ENCODE measurements at regions not wholly inside any gene's neighbourhood (a gene's known extent, or its start where the extent isn't known, plus 50 kb on each side); places are given as distances from the start of the nearest gene placed in this dataset.

DNA sequence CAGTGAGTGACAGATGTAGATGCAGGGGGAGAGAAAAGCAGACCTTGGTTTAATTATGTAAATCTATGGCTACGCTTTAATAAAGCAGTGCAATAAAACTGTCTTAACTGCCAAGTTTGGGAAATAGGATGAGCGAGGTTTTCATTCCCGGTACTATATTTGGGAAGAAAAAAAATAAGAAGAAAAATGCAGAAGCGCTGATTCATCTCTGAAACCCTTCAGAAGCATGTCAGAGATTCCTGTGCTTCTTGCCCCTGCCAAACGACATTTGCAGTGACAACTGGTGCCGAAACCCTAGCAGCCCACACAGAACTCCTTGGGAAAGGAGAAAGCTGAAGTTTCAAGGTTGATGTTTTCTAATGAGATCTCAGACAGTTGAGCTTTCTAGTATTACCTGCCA is 380.7 kb downstream of the REEP3 start:
- no peak for DNase-seq
- 57 to 62% methylated on average over 6 of the region's 6 CpGs for WGBS, 2 donors
- Histone ChIP-seq H3K36me3 (no peaks in the 10 kb centered on the region), H3K27ac (no peak overlapping the region), H3K9me3 (no peaks in the 10 kb centered on the region), H3K4me1 (no peaks in the 10 kb centered on the region), H3K27me3 (no peaks in the 10 kb centered on the region), H3K4me3 (no peak overlapping the region)
- intact Hi-C loops (cut with DNase I) = no loop called here
- no peak for TF ChIP-seq POLR2A (IDR thresholded peaks at IDR 0.05)
- TF ChIP-seq, protein P1, sequence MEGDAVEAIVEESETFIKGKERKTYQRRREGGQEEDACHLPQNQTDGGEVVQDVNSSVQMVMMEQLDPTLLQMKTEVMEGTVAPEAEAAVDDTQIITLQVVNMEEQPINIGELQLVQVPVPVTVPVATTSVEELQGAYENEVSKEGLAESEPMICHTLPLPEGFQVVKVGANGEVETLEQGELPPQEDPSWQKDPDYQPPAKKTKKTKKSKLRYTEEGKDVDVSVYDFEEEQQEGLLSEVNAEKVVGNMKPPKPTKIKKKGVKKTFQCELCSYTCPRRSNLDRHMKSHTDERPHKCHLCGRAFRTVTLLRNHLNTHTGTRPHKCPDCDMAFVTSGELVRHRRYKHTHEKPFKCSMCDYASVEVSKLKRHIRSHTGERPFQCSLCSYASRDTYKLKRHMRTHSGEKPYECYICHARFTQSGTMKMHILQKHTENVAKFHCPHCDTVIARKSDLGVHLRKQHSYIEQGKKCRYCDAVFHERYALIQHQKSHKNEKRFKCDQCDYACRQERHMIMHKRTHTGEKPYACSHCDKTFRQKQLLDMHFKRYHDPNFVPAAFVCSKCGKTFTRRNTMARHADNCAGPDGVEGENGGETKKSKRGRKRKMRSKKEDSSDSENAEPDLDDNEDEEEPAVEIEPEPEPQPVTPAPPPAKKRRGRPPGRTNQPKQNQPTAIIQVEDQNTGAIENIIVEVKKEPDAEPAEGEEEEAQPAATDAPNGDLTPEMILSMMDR (IDR thresholded peaks at IDR 0.05) = no peak

DNA sequence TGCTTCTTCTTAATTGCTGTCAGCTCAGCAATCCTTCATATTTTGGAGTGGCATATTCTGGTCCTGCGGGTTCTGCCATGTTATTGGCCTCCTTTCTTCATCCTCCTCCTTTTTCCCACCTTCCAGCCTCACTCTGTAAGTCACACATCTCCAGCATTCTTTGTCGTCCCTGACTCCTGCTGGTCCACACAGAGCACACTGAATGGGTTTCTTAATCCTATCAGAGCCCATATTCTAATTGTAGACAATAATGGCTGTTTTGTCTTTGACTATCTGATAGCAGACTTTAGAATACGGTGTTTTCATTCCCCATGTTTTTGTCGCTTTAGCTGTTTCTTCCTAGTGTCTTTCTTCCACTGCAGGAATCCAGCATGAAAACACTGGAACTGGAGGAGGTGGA is 389.6 kb downstream of the REEP3 start:
- WGBS, 2 donors = 40 to 52% methylated on average over 4 of the region's 4 CpGs
- H3K27ac ChIP-seq = no peak overlapping the region
- intact Hi-C loops (cut with DNase I) = no loop called here
- no peaks in the 10 kb centered on the region for H3K36me3 ChIP-seq
- no peaks in the 10 kb centered on the region for H3K27me3 ChIP-seq
- H3K9me3 ChIP-seq = no peaks in the 10 kb centered on the region
- no peak for DNase-seq
- no peak overlapping the region for H3K4me3 ChIP-seq
- H3K4me1 ChIP-seq = no peaks in the 10 kb centered on the region
- TF ChIP-seq, protein P1 (IDR thresholded peaks at IDR 0.05) = no peak
- no peak for TF ChIP-seq POLR2A (IDR thresholded peaks at IDR 0.05)

DNA sequence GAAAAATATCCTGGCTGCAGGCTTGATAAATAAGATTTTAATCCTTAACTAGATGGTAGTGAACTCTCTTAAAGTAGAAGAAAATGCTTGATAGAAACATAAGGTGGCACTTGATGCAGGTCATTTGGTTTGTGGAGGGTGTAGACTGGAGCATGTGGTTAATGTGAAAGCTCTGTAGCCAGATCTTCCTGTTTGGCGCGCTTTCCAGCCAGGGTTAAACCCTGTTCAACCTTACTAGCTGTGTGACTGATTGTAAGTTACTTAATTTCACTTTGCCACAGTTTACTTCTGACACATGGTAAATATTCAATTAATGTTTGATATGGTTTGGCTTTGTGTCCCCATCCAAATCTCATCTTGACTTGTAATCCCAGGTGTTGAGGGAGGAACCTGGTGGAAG is 394.0 kb downstream of the REEP3 start:
- no peaks in the 10 kb centered on the region for H3K9me3 ChIP-seq
- H3K36me3 ChIP-seq = no peaks in the 10 kb centered on the region
- no peaks in the 10 kb centered on the region for H3K4me1 ChIP-seq
- intact Hi-C loops (cut with DNase I) = no loop called here
- H3K27ac ChIP-seq = no peak overlapping the region
- WGBS, 2 donors = 81 to 90% methylated on average over 2 of the region's 2 CpGs
- TF ChIP-seq, protein P1 (IDR thresholded peaks at IDR 0.05) = no peak
- TF ChIP-seq POLR2A (IDR thresholded peaks at IDR 0.05) = no peak
- no peak for DNase-seq
- no peak overlapping the region for H3K4me3 ChIP-seq
- H3K27me3 ChIP-seq = no peaks in the 10 kb centered on the region

DNA sequence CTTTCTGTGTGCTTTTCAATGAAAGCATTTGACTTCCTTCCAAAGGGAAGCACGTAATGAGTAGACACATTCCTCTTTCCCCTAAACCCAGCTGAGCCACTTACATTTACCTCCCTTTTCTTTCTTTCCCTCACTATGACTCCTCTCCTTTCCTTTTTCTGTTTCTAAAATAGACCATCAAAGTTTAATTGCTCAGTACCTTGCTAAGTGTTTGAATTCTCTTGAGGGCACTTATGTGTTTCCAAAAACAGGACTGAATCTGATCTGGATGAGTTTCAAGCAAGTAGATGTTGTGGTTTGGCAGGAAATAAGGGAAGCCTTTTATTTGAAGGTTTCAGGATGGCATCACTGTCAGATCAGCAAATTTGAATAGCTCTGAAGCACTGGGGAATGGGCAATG is 396.2 kb downstream of the REEP3 start:
- H3K9me3 ChIP-seq = no peaks in the 10 kb centered on the region
- H3K27ac ChIP-seq = no peak overlapping the region
- H3K4me1 ChIP-seq = no peaks in the 10 kb centered on the region
- no peaks in the 10 kb centered on the region for H3K27me3 ChIP-seq
- DNase-seq = no peak
- no peaks in the 10 kb centered on the region for H3K36me3 ChIP-seq
- no peak overlapping the region for H3K4me3 ChIP-seq
- intact Hi-C loops (cut with DNase I) = no loop called here
- WGBS, 2 donors = 0 to 25% methylated on average over 1 of the region's 1 CpG
- TF ChIP-seq, protein P1 (IDR thresholded peaks at IDR 0.05) = no peak
- TF ChIP-seq POLR2A (IDR thresholded peaks at IDR 0.05) = no peak

DNA sequence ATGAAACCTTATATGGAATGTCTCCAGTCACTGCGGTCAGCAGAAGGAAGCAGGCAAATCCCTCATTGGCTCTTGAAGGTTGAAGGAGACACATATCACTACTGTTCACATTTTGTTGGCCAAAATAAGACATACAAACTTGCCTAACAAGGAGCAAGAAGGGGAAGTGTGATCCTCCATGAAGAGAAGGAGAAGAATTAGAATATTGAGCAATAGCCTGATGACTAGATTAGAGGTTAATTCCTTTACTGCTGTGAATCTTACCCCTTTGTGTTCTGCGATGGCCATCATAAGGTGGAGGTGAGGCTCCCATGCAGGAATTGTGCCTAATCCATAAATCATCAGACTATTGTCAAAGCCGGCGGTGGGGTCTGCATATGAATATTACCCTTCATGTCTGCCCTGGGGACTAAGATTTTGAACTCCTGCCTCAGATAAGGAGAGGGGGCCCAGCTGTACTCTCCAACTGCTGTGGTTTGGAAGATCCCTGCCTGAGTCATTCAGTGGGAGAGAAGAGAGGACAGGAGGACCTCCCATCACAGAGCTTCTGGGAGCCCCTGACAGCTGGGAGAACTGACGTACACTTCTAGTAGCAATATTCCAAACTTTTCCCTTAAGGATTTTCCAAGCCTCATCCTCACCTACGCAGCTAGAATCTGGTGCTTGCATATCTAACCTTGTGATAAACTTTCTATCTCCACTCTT is 398.5 kb downstream of the REEP3 start:
- no peak overlapping the region for H3K4me3 ChIP-seq
- intact Hi-C loops (cut with DNase I) = no loop called here
- H3K4me1 ChIP-seq = no peaks in the 10 kb centered on the region
- no peak overlapping the region for H3K27ac ChIP-seq
- no peaks in the 10 kb centered on the region for H3K9me3 ChIP-seq
- no peaks in the 10 kb centered on the region for H3K36me3 ChIP-seq
- 70 to 83% methylated on average over 6 of the region's 6 CpGs for WGBS, 2 donors
- no peak for DNase-seq
- TF ChIP-seq, protein P1 (IDR thresholded peaks at IDR 0.05) = no peak
- no peak for TF ChIP-seq POLR2A (IDR thresholded peaks at IDR 0.05)
- H3K27me3 ChIP-seq = no peaks in the 10 kb centered on the region

Measured in esophagus squamous epithelium (tissue), 5 donors.